ENCODE measurements at regions not wholly inside any gene's neighbourhood (a gene's known extent, or its start where the extent isn't known, plus 50 kb on each side); places are given as distances from the start of the nearest gene placed in this dataset.
A peak's percentile ranks its signal among the peaks of the same experiment; 100 is the strongest.

GRCh38 chr6:54440549-54440948 lies 132.3 kb downstream of the TINAG start:
- DNase-seq (ENCODE audit: low read depth) = no peak

- no peak for DNase-seq (ENCODE audit: low read depth)
Observed at GRCh38 chr6:54441020-54441419, 132.8 kb downstream of the TINAG start.

- no peak for DNase-seq (ENCODE audit: low read depth)
Observed at GRCh38 chr6:54441687-54442248, 133.5 kb downstream of the TINAG start.

GRCh38 chr6:54445207-54445606 lies 137.0 kb downstream of the TINAG start:
- peak; percentile 16 for DNase-seq (ENCODE audit: low read depth)

- no peak for DNase-seq (ENCODE audit: low read depth)
Observed at GRCh38 chr6:54448617-54449016, 140.4 kb downstream of the TINAG start.

GRCh38 chr6:54451516-54451915 lies 143.3 kb downstream of the TINAG start:
- DNase-seq (ENCODE audit: low read depth) = no peak

- DNase-seq (ENCODE audit: low read depth) = no peak
Observed at GRCh38 chr6:54463354-54464024, 155.2 kb downstream of the TINAG start.

- no peak for DNase-seq (ENCODE audit: low read depth)
Observed at GRCh38 chr6:54465649-54466300, 157.5 kb downstream of the TINAG start.

- DNase-seq (ENCODE audit: low read depth) = no peak
Observed at GRCh38 chr6:54467384-54467783, 159.1 kb downstream of the TINAG start.

- no peak for DNase-seq (ENCODE audit: low read depth)
Observed at GRCh38 chr6:54473328-54473727, 165.1 kb downstream of the TINAG start.

GRCh38 chr6:54474898-54475297 lies 166.7 kb downstream of the TINAG start:
- DNase-seq (ENCODE audit: low read depth) = no peak

GRCh38 chr6:54481091-54481490 lies 172.8 kb downstream of the TINAG start:
- no peak for DNase-seq (ENCODE audit: low read depth)

GRCh38 chr6:54491431-54491830 lies 183.2 kb downstream of the TINAG start:
- DNase-seq (ENCODE audit: low read depth) = peak; percentile 67

- peak; percentile 84 for DNase-seq (ENCODE audit: low read depth)
Observed at GRCh38 chr6:54493138-54493537, 184.9 kb downstream of the TINAG start.

- no peak for DNase-seq (ENCODE audit: low read depth)
Observed at GRCh38 chr6:54503144-54503543, 194.9 kb downstream of the TINAG start.

- no peak for DNase-seq (ENCODE audit: low read depth)
Observed at GRCh38 chr6:54515013-54515412, 206.8 kb downstream of the TINAG start.

- no peak for DNase-seq (ENCODE audit: low read depth)
Observed at GRCh38 chr6:54515713-54516112, 207.5 kb downstream of the TINAG start.

- no peak for DNase-seq (ENCODE audit: low read depth)
Observed at GRCh38 chr6:54516321-54516720, 208.1 kb downstream of the TINAG start.

- no peak for DNase-seq (ENCODE audit: low read depth)
Observed at GRCh38 chr6:54519161-54519560, 210.9 kb downstream of the TINAG start.

- DNase-seq (ENCODE audit: low read depth) = peak; percentile 65
Observed at GRCh38 chr6:54525731-54526130, 217.5 kb downstream of the TINAG start.

- DNase-seq (ENCODE audit: low read depth) = no peak
Observed at GRCh38 chr6:54533567-54533966, 225.3 kb downstream of the TINAG start.

- DNase-seq (ENCODE audit: low read depth) = no peak
Observed at GRCh38 chr6:54535568-54535967, 227.3 kb downstream of the TINAG start.

GRCh38 chr6:54541541-54541940 lies 233.3 kb downstream of the TINAG start:
- no peak for DNase-seq (ENCODE audit: low read depth)

- DNase-seq (ENCODE audit: low read depth) = no peak
Observed at GRCh38 chr6:54559136-54559535, 250.9 kb downstream of the TINAG start.

All from ELR (cell line).